ENCODE measurements at regions not wholly inside any gene's neighbourhood (a gene's known extent, or its start where the extent isn't known, plus 50 kb on each side); places are given as distances from the start of the nearest gene placed in this dataset.

GRCh38 chr10:61110188-61110844, 166.3 kb upstream of the RHOBTB1 start:
- no peak overlapping the region for H2AFZ ChIP-seq (ENCODE audit: low read depth, low read length, severe bottlenecking)
- no peak overlapping the region for H3K9ac ChIP-seq (ENCODE audit: low read length)
- H3K9me2 ChIP-seq (replicated peaks; ENCODE audit: insufficient read depth, low read length) = no peaks in the 10 kb centered on the region
- no peak overlapping the region for H3K27ac ChIP-seq (ENCODE audit: low read depth, low read length)
- no peaks in the 10 kb centered on the region for H3K79me2 ChIP-seq (ENCODE audit: insufficient read depth, low read length)
- H3K9me3 ChIP-seq (ENCODE audit: insufficient read depth, low read length) = no peaks in the 10 kb centered on the region
- no peak overlapping the region for H3K4me2 ChIP-seq (ENCODE audit: low read depth, low read length, poor library complexity, severe bottlenecking)
- no peak overlapping the region for H3K4me3 ChIP-seq (ENCODE audit: insufficient read depth, low read length, poor library complexity, severe bottlenecking)
- TF ChIP-seq CTCF (IDR thresholded peaks at IDR 0.05; ENCODE audit: insufficient read depth, low read length, poor library complexity, severe bottlenecking) = no peak
- no peak for TF ChIP-seq EZH2phosphoT487 (conservative IDR thresholded peaks at IDR 0.05; ENCODE audit: low read length)
- H3K27me3 ChIP-seq (ENCODE audit: low read length) = no peaks in the 10 kb centered on the region
- no peaks in the 10 kb centered on the region for H4K20me1 ChIP-seq (ENCODE audit: low read depth, low read length)
- H3K36me3 ChIP-seq (ENCODE audit: low read length) = no peaks in the 10 kb centered on the region
- H3F3A ChIP-seq (ENCODE audit: insufficient read depth) = no peaks in the 10 kb centered on the region

GRCh38 chr10:61108915-61109314, 164.9 kb upstream of the RHOBTB1 start:
- Histone ChIP-seq H3K9me3 (ENCODE audit: insufficient read depth, low read length) (no peaks in the 10 kb centered on the region), H3K9ac (ENCODE audit: low read length) (no peak overlapping the region), H3F3A (ENCODE audit: insufficient read depth) (no peaks in the 10 kb centered on the region), H3K27me3 (ENCODE audit: low read length) (no peaks in the 10 kb centered on the region), H3K4me2 (ENCODE audit: low read depth, low read length, poor library complexity, severe bottlenecking) (no peak overlapping the region), H3K36me3 (ENCODE audit: low read length) (no peaks in the 10 kb centered on the region), H3K4me3 (ENCODE audit: insufficient read depth, low read length, poor library complexity, severe bottlenecking) (no peak overlapping the region), H3K9me2 (replicated peaks; ENCODE audit: insufficient read depth, low read length) (no peaks in the 10 kb centered on the region), H3K27ac (ENCODE audit: low read depth, low read length) (no peak overlapping the region), H4K20me1 (ENCODE audit: low read depth, low read length) (no peaks in the 10 kb centered on the region), H2AFZ (ENCODE audit: low read depth, low read length, severe bottlenecking) (no peak overlapping the region), H3K79me2 (ENCODE audit: insufficient read depth, low read length) (no peaks in the 10 kb centered on the region)
- no peak for TF ChIP-seq EZH2phosphoT487 (conservative IDR thresholded peaks at IDR 0.05; ENCODE audit: low read length)
- TF ChIP-seq CTCF (IDR thresholded peaks at IDR 0.05; ENCODE audit: insufficient read depth, low read length, poor library complexity, severe bottlenecking) = no peak

GRCh38 chr10:61100887-61101286, 156.9 kb upstream of the RHOBTB1 start:
- Histone ChIP-seq H4K20me1 (ENCODE audit: low read depth, low read length) (no peaks in the 10 kb centered on the region), H2AFZ (ENCODE audit: low read depth, low read length, severe bottlenecking) (no peak overlapping the region), H3K4me3 (ENCODE audit: insufficient read depth, low read length, poor library complexity, severe bottlenecking) (no peak overlapping the region), H3K27ac (ENCODE audit: low read depth, low read length) (no peak overlapping the region), H3K9me2 (replicated peaks; ENCODE audit: insufficient read depth, low read length) (no peaks in the 10 kb centered on the region), H3F3A (ENCODE audit: insufficient read depth) (no peaks in the 10 kb centered on the region), H3K9me3 (ENCODE audit: insufficient read depth, low read length) (no peaks in the 10 kb centered on the region), H3K36me3 (ENCODE audit: low read length) (no peaks in the 10 kb centered on the region), H3K4me2 (ENCODE audit: low read depth, low read length, poor library complexity, severe bottlenecking) (no peak overlapping the region), H3K9ac (ENCODE audit: low read length) (no peak overlapping the region), H3K27me3 (ENCODE audit: low read length) (no peaks in the 10 kb centered on the region), H3K79me2 (ENCODE audit: insufficient read depth, low read length) (no peaks in the 10 kb centered on the region)
- TF ChIP-seq CTCF (IDR thresholded peaks at IDR 0.05; ENCODE audit: insufficient read depth, low read length, poor library complexity, severe bottlenecking) (no peak), EZH2phosphoT487 (conservative IDR thresholded peaks at IDR 0.05; ENCODE audit: low read length) (no peak)

All from SU-DHL-6 (cell line).